ENCODE measurements at regions not wholly inside any gene's neighbourhood (a gene's known extent, or its start where the extent isn't known, plus 50 kb on each side); places are given as distances from the start of the nearest gene placed in this dataset.

DNA sequence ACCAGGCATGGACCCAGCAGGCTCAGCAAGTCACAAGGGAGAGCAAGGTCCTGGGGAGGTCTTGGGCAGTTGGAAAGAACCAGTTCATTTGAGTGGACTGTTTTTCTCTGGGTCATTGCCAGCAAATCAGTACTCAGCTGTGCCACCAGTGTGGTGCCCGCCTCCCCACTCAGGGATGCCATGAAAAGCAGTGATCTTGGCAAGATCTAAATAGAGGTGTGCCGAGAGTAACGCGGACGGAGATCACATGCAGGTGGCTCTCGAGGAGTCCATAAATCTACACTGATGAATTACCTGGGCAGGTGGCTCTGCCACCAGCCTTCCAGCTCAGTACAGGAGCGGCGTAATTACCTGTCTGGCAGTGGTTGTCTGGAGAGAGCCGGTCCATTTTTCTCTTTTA lies 642.2 kb downstream of the PTPRU start:
- no peak for TF ChIP-seq PATZ1 (CRISPR knock-in tag; IDR thresholded peaks at IDR 0.05; ENCODE audit: borderline replicate concordance)
- TF ChIP-seq ZFP30 (CRISPR knock-in tag; IDR thresholded peaks at IDR 0.05): no peak
- TF ChIP-seq ARNTL (CRISPR knock-in tag; IDR thresholded peaks at IDR 0.05; ENCODE audit: borderline replicate concordance, low read depth): no peak
- TF ChIP-seq, protein P1, sequence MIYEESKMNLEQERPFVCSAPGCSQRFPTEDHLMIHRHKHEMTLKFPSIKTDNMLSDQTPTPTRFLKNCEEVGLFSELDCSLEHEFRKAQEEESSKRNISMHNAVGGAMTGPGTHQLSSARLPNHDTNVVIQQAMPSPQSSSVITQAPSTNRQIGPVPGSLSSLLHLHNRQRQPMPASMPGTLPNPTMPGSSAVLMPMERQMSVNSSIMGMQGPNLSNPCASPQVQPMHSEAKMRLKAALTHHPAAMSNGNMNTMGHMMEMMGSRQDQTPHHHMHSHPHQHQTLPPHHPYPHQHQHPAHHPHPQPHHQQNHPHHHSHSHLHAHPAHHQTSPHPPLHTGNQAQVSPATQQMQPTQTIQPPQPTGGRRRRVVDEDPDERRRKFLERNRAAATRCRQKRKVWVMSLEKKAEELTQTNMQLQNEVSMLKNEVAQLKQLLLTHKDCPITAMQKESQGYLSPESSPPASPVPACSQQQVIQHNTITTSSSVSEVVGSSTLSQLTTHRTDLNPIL (CRISPR knock-in tag; IDR thresholded peaks at IDR 0.05; ENCODE audit: low read depth): no peak
- TF ChIP-seq PPARA (CRISPR knock-in tag; IDR thresholded peaks at IDR 0.05; ENCODE audit: borderline replicate concordance): no peak
- TF ChIP-seq TSHZ2 (CRISPR knock-in tag; IDR thresholded peaks at IDR 0.05): no peak
- no peak for TF ChIP-seq CSDC2 (CRISPR knock-in tag; IDR thresholded peaks at IDR 0.05)
- no peak for TF ChIP-seq ZC3H10 (CRISPR knock-in tag; IDR thresholded peaks at IDR 0.05)
